ENCODE measurements at regions not wholly inside any gene's neighbourhood (a gene's known extent, or its start where the extent isn't known, plus 50 kb on each side); places are given as distances from the start of the nearest gene placed in this dataset.

DNA sequence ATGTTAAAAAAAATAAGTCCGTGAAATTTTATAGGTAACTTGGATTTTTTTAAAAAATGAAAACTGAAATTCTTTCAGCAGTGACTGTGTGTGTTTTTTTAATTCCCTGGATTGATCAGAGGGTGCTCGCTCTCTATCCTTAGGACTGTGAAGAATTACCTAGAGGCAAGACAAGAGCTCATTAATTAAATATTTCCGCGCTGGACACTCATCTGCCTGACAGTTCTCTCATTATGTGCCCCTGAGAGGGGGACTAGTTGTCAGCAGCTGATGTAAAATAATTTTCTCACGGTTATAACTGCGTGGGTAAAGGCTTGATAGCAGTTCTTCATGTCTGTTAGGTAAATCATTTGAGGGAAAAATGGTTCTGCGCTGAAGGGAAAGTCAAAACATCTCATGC is 101.3 kb downstream of the PTCSC3 start:
- TF ChIP-seq, protein P1, sequence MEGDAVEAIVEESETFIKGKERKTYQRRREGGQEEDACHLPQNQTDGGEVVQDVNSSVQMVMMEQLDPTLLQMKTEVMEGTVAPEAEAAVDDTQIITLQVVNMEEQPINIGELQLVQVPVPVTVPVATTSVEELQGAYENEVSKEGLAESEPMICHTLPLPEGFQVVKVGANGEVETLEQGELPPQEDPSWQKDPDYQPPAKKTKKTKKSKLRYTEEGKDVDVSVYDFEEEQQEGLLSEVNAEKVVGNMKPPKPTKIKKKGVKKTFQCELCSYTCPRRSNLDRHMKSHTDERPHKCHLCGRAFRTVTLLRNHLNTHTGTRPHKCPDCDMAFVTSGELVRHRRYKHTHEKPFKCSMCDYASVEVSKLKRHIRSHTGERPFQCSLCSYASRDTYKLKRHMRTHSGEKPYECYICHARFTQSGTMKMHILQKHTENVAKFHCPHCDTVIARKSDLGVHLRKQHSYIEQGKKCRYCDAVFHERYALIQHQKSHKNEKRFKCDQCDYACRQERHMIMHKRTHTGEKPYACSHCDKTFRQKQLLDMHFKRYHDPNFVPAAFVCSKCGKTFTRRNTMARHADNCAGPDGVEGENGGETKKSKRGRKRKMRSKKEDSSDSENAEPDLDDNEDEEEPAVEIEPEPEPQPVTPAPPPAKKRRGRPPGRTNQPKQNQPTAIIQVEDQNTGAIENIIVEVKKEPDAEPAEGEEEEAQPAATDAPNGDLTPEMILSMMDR (IDR thresholded peaks at IDR 0.05) = no peak
- no peak for TF ChIP-seq POLR2A (IDR thresholded peaks at IDR 0.05)

Data from breast epithelium (tissue), 3 donors.